CD4-positive, CD25-positive, alpha-beta regulatory T cell (primary cell): ENCODE measurements at regions not wholly inside any gene's neighbourhood (a gene's known extent, or its start where the extent isn't known, plus 50 kb on each side); places are given as distances from the start of the nearest gene placed in this dataset.

ENCODE experiments used
- ATAC-seq, 2 donors: fragments of 150-1000 bp; cut with Tn5 transposase; one replicate each; pipeline ENCODE4 v1.10.0; 2021; ENCODE audit warnings: low read depth in 2 of 2, moderate number of reproducible peaks in 2 of 2, moderate library complexity in 1 of 2
- DNase-seq, 3 donors: peaks; one replicate each; pipeline versions ENCODE4 v3.0.0 to v3.0.0-alpha.2; 2012 to 2022; ENCODE audit warnings: mixed read lengths in 1 of 3
- H3K27ac ChIP-seq: one replicate; pipeline ENCODE4 v1.7.0; 2013; ENCODE audit warnings: mild to moderate bottlenecking, low read length; ENCODE audit not compliant: insufficient read depth, poor library complexity, severe bottlenecking
- H3K27me3 ChIP-seq: one replicate; pipeline ENCODE4 v1.7.0; 2013; ENCODE audit warnings: low read length; ENCODE audit not compliant: control insufficient read depth, insufficient read depth
- H3K36me3 ChIP-seq: one replicate; pipeline ENCODE4 v1.7.0; 2013; ENCODE audit warnings: mild to moderate bottlenecking, low read length, moderate library complexity; ENCODE audit not compliant: control insufficient read depth, insufficient read depth
- H3K4me1 ChIP-seq: 2 replicates; pipeline ENCODE4 v1.7.0; 2013; ENCODE audit warnings: mild to moderate bottlenecking, low read length; ENCODE audit not compliant: insufficient read depth, control insufficient read depth, poor library complexity, severe bottlenecking
- H3K4me3 ChIP-seq: one replicate; pipeline ENCODE4 v1.7.0; 2013; ENCODE audit warnings: low read depth, mild to moderate bottlenecking, low read length, moderate library complexity
- H3K9me3 ChIP-seq, 2 experiments: 1 replicate in 1 of 2; 2 replicates in 1 of 2; pipeline ENCODE4 v1.7.0; 2013; ENCODE audit warnings: low read length in 2 of 2, mild to moderate bottlenecking in 1 of 2, moderate library complexity in 1 of 2; ENCODE audit not compliant: control insufficient read depth in 2 of 2
- H3K27ac Mint-ChIP-seq, 3 donors: one replicate each; pipeline ENCODE4 v1.8.0; 2020 to 2022; ENCODE audit warnings: mild to moderate bottlenecking in 3 of 3, mixed read lengths in 3 of 3, moderate library complexity in 2 of 3
- H3K27me3 Mint-ChIP-seq: one replicate; pipeline ENCODE4 v1.8.0; 2022; ENCODE audit warnings: mild to moderate bottlenecking, mixed read lengths
- H3K36me3 Mint-ChIP-seq: one replicate; pipeline ENCODE4 v1.8.0; 2020; ENCODE audit warnings: mixed read lengths
- H3K4me1 Mint-ChIP-seq, 4 donors: one replicate each; pipeline ENCODE4 v1.8.0; 2020 to 2022; ENCODE audit warnings: mixed read lengths in 4 of 4, mild to moderate bottlenecking in 1 of 4
- H3K4me3 Mint-ChIP-seq, 4 donors: one replicate each; pipeline ENCODE4 v1.8.0; 2020 to 2022; ENCODE audit warnings: mild to moderate bottlenecking in 4 of 4, mixed read lengths in 4 of 4, moderate library complexity in 3 of 4
- H3K9me3 Mint-ChIP-seq, 7 donors: one replicate each; pipeline ENCODE4 v1.8.0; 2020 to 2022; ENCODE audit warnings: mixed read lengths in 7 of 7, mild to moderate bottlenecking in 3 of 7, moderate library complexity in 2 of 7

GRCh38 chr9:78595200-78595945 is 298.4 kb downstream of the PSAT1 start:
- Mint-ChIP-seq H3K36me3 (no peaks in the 10 kb centered on the region), H3K4me3 (no peak overlapping the region), H3K27me3 (peaks cover 11% of the 10 kb centered on the region), H3K27ac (no peak overlapping the region), H3K9me3 (peaks cover 0 to 3% (median 0%) of the 10 kb centered on the region in 7 donors), H3K4me1 (peaks cover 0 to 4% (median 0%) of the 10 kb centered on the region in 4 donors)
- Histone ChIP-seq H3K36me3 (no peaks in the 10 kb centered on the region), H3K4me1 (no peaks in the 10 kb centered on the region), H3K9me3 (no peaks in the 10 kb centered on the region), H3K27ac (no peak overlapping the region), H3K4me3 (no peak overlapping the region), H3K27me3 (no peaks in the 10 kb centered on the region)
- ATAC-seq (no peak), DNase-seq (no peak)

- Histone ChIP-seq H3K27me3 (no peaks in the 10 kb centered on the region), H3K4me3 (no peak overlapping the region), H3K9me3 (no peaks in the 10 kb centered on the region), H3K27ac (no peak overlapping the region), H3K36me3 (no peaks in the 10 kb centered on the region), H3K4me1 (no peaks in the 10 kb centered on the region)
- Mint-ChIP-seq H3K4me1 (peaks cover 0 to 4% (median 0%) of the 10 kb centered on the region in 4 donors), H3K27ac (no peak overlapping the region), H3K27me3 (peaks cover 11% of the 10 kb centered on the region), H3K36me3 (no peaks in the 10 kb centered on the region), H3K9me3 (peaks cover 0 to 3% (median 0%) of the 10 kb centered on the region in 7 donors), H3K4me3 (no peak overlapping the region)
- no peak for ATAC-seq
- DNase-seq: no peak
Observed at GRCh38 chr9:78596346-78596745, 299.4 kb downstream of the PSAT1 start.

- ATAC-seq (no peak), DNase-seq (no peak)
- no peak overlapping the region for H3K4me3 ChIP-seq
- no peaks in the 10 kb centered on the region for H3K9me3 ChIP-seq
- H3K4me1 Mint-ChIP-seq: peaks cover 0 to 4% (median 0%) of the 10 kb centered on the region in 4 donors
- no peaks in the 10 kb centered on the region for H3K36me3 ChIP-seq
- no peaks in the 10 kb centered on the region for H3K27me3 ChIP-seq
- no peaks in the 10 kb centered on the region for H3K36me3 Mint-ChIP-seq
- H3K9me3 Mint-ChIP-seq: peaks cover 0 to 3% (median 0%) of the 10 kb centered on the region in 7 donors
- no peak overlapping the region for H3K27ac ChIP-seq
- H3K4me1 ChIP-seq: no peaks in the 10 kb centered on the region
- H3K27ac Mint-ChIP-seq: no peak overlapping the region
- H3K4me3 Mint-ChIP-seq: no peak overlapping the region
- peaks cover 11% of the 10 kb centered on the region for H3K27me3 Mint-ChIP-seq
Observed at GRCh38 chr9:78598120-78598519, 301.2 kb downstream of the PSAT1 start.

GRCh38 chr9:78599926-78600325 is 303.0 kb downstream of the PSAT1 start:
- no peaks in the 10 kb centered on the region for H3K36me3 ChIP-seq
- H3K36me3 Mint-ChIP-seq: no peaks in the 10 kb centered on the region
- H3K4me3 ChIP-seq: no peak overlapping the region
- H3K9me3 Mint-ChIP-seq: peaks cover 0 to 3% (median 0%) of the 10 kb centered on the region in 7 donors
- DNase-seq: no peak
- ATAC-seq: no peak
- H3K4me1 ChIP-seq: no peaks in the 10 kb centered on the region
- H3K9me3 ChIP-seq: no peaks in the 10 kb centered on the region
- no peak overlapping the region for H3K27ac Mint-ChIP-seq
- no peaks in the 10 kb centered on the region for H3K27me3 Mint-ChIP-seq
- no peak overlapping the region for H3K27ac ChIP-seq
- no peak overlapping the region for H3K4me3 Mint-ChIP-seq
- peaks cover 0 to 4% (median 0%) of the 10 kb centered on the region in 4 donors for H3K4me1 Mint-ChIP-seq
- H3K27me3 ChIP-seq: no peaks in the 10 kb centered on the region

GRCh38 chr9:78601957-78602565 is 305.1 kb downstream of the PSAT1 start:
- Mint-ChIP-seq H3K4me3 (no peak overlapping the region), H3K36me3 (no peaks in the 10 kb centered on the region), H3K27me3 (no peaks in the 10 kb centered on the region), H3K4me1 (no peaks in the 10 kb centered on the region), H3K9me3 (peaks cover 0 to 3% (median 0%) of the 10 kb centered on the region in 7 donors), H3K27ac (no peak overlapping the region)
- H3K27me3 ChIP-seq: no peaks in the 10 kb centered on the region
- no peak for ATAC-seq
- H3K4me3 ChIP-seq: no peak overlapping the region
- DNase-seq: peak in 1 of 3 donors; percentile 26
- H3K4me1 ChIP-seq: no peaks in the 10 kb centered on the region
- H3K36me3 ChIP-seq: no peaks in the 10 kb centered on the region
- no peak overlapping the region for H3K27ac ChIP-seq
- no peaks in the 10 kb centered on the region for H3K9me3 ChIP-seq

GRCh38 chr9:78605041-78606000 is 308.4 kb downstream of the PSAT1 start:
- no peaks in the 10 kb centered on the region for H3K4me1 Mint-ChIP-seq
- H3K4me3 Mint-ChIP-seq: no peak overlapping the region
- H3K9me3 ChIP-seq: no peaks in the 10 kb centered on the region
- no peak overlapping the region for H3K27ac Mint-ChIP-seq
- peaks cover under 1% of the 10 kb centered on the region for H3K27me3 Mint-ChIP-seq
- DNase-seq (no peak), ATAC-seq (no peak)
- peaks cover 0 to 2% (median 0%) of the 10 kb centered on the region in 7 donors for H3K9me3 Mint-ChIP-seq
- H3K4me3 ChIP-seq: no peak overlapping the region
- no peaks in the 10 kb centered on the region for H3K27me3 ChIP-seq
- H3K36me3 ChIP-seq: no peaks in the 10 kb centered on the region
- no peak overlapping the region for H3K27ac ChIP-seq
- H3K36me3 Mint-ChIP-seq: no peaks in the 10 kb centered on the region
- H3K4me1 ChIP-seq: no peaks in the 10 kb centered on the region

- Mint-ChIP-seq H3K4me1 (no peaks in the 10 kb centered on the region), H3K4me3 (no peak overlapping the region), H3K27me3 (peaks cover 4% of the 10 kb centered on the region), H3K27ac (no peak overlapping the region), H3K36me3 (no peaks in the 10 kb centered on the region), H3K9me3 (peaks cover 0 to 2% (median 0%) of the 10 kb centered on the region in 7 donors)
- Histone ChIP-seq H3K4me3 (no peak overlapping the region), H3K4me1 (no peaks in the 10 kb centered on the region), H3K9me3 (no peaks in the 10 kb centered on the region), H3K27ac (no peak overlapping the region), H3K27me3 (no peaks in the 10 kb centered on the region), H3K36me3 (no peaks in the 10 kb centered on the region)
- no peak for DNase-seq
- ATAC-seq: no peak
Observed at GRCh38 chr9:78606001-78606379, 309.1 kb downstream of the PSAT1 start.
